ENCODE measurements at regions not wholly inside any gene's neighbourhood (a gene's known extent, or its start where the extent isn't known, plus 50 kb on each side); places are given as distances from the start of the nearest gene placed in this dataset.
"Not testable (repeated sequence)": the region's sequence is repeated elsewhere in the genome, so short reads cannot be mapped to it uniquely, and the experiment has no call there.

DNA sequence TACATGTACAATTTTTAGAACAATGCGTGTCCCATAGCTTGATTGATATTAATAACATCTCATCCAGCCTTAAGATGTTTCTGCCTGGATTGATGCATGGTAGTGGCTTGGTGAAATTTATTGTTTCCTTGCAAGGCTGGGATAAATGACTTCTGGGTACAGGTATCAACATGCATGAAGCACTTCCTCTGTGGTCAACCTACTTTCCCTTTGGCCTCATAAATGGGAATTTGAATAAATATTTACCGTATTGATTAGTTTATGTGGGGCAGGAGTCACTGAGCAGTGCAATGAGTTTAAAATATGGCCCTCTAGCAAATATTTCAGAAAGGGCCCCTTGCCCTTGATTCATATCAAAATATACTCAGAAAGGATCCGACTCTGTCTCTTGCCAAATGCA lies 83.9 kb upstream of the KCNE2 start:
- no peak for TF ChIP-seq CTCF (IDR thresholded peaks at IDR 0.05)
- ATAC-seq (ENCODE audit: low FRiP score), result no peak

DNA sequence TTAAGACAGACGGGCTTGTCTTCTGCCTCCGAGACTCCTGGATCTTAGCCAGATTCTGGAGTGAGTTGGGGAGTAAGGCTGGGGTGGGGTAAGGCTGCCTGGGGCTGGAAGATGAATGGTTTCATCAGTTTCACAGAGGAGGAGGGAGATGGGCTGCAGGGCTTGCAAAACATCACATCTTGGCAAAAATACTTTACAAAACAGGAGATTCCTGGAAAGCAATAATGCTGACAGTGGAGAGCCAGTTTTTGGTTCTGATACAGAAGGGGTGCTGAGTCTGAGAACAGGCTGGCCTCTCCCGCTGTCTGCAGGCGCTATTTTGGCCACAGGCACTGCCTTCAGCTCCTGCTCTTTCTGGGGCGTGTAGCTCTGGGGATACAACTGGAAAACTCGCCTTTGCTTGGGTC lies 83.4 kb upstream of the KCNE2 start:
- DNase-seq (ENCODE audit: low spot score), result no peak
- peak; percentile 79 for ATAC-seq (ENCODE audit: low FRiP score)
- no peak for TF ChIP-seq CTCF (IDR thresholded peaks at IDR 0.05)

More for the DNA sequence above, 83.9 kb upstream of the KCNE2 start:
- no peak for DNase-seq (ENCODE audit: low spot score)

- ATAC-seq (ENCODE audit: low FRiP score) (no peak), DNase-seq (ENCODE audit: low spot score) (no peak)
- TF ChIP-seq CTCF (IDR thresholded peaks at IDR 0.05), result no peak
These were observed 82.8 kb upstream of the KCNE2 start for GRCh38 chr21:34280959-34281358.

GRCh38 chr21:34282223-34282622 lies 81.6 kb upstream of the KCNE2 start:
- DNase-seq (ENCODE audit: low spot score), result no peak
- ATAC-seq (ENCODE audit: low FRiP score), result no peak
- TF ChIP-seq CTCF (IDR thresholded peaks at IDR 0.05), result no peak

GRCh38 chr21:34284666-34285065 lies 79.1 kb upstream of the KCNE2 start:
- TF ChIP-seq CTCF (IDR thresholded peaks at IDR 0.05), result no peak
- DNase-seq (ENCODE audit: low spot score) (no peak), ATAC-seq (ENCODE audit: low FRiP score) (no peak)

DNA sequence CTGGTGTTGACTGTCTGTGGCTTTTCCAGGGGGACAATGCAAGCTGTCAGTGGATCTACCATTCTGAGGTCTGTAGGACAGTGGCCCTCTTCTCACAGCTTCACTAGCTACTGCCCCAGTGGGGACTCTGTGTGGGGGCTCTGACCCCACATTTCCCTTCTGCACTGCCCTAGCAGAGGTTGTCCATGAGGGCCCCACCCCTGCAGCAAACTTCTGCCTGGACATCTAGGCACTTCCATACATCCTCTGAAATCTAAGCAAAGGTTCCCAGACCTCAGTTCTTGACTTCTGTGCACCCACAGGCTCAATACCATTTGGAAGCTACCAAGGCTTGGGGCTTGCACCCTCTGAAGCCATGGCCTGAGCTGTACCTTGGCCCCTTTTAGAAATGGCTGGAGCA lies 75.8 kb upstream of the KCNE2 start:
- not testable (repeated sequence) for DNase-seq (ENCODE audit: low spot score); ATAC-seq (ENCODE audit: low FRiP score)

- no peak for DNase-seq (ENCODE audit: low spot score)
- ATAC-seq (ENCODE audit: low FRiP score), result no peak
- no peak for TF ChIP-seq CTCF (IDR thresholded peaks at IDR 0.05)
These were observed 74.0 kb upstream of the KCNE2 start for GRCh38 chr21:34289856-34290255.

- DNase-seq (ENCODE audit: low spot score), result no peak
- TF ChIP-seq CTCF (IDR thresholded peaks at IDR 0.05), result no peak
- ATAC-seq (ENCODE audit: low FRiP score), result no peak
These were observed 66.9 kb upstream of the KCNE2 start for GRCh38 chr21:34296878-34297277.

Measured in omental fat pad (tissue), 3 donors.